T-helper 2 cell treated with Interferon-gamma antibody and Interleukin-4, amounts not matched to agents 5 μg/mL and 100 μg/mL, for 36 hours (primary cell): ENCODE measurements at regions not wholly inside any gene's neighbourhood (a gene's known extent, or its start where the extent isn't known, plus 50 kb on each side); places are given as distances from the start of the nearest gene placed in this dataset.

Source experiments
- DNase-seq: peaks from one replicate; pipeline ENCODE4 v3.0.0; 2021; ENCODE audit warnings: low spot score
- H3K27ac Mint-ChIP-seq: one replicate; pipeline ENCODE4 v1.8.0; 2021; ENCODE audit warnings: mild to moderate bottlenecking, mixed read lengths
- H3K27me3 Mint-ChIP-seq: one replicate; pipeline ENCODE4 v1.8.0; 2021; ENCODE audit warnings: low read depth, mixed read lengths
- H3K36me3 Mint-ChIP-seq: one replicate; pipeline ENCODE4 v1.8.0; 2021; ENCODE audit warnings: low read depth, mixed read lengths
- H3K4me1 Mint-ChIP-seq: one replicate; pipeline ENCODE4 v1.8.0; 2021; ENCODE audit warnings: low read depth, mixed read lengths
- H3K4me3 Mint-ChIP-seq: one replicate; pipeline ENCODE4 v1.8.0; 2022; ENCODE audit warnings: mild to moderate bottlenecking, moderate library complexity, mixed read lengths
- H3K9me3 Mint-ChIP-seq: one replicate; pipeline ENCODE4 v1.8.0; 2021; ENCODE audit warnings: mixed read lengths

DNA sequence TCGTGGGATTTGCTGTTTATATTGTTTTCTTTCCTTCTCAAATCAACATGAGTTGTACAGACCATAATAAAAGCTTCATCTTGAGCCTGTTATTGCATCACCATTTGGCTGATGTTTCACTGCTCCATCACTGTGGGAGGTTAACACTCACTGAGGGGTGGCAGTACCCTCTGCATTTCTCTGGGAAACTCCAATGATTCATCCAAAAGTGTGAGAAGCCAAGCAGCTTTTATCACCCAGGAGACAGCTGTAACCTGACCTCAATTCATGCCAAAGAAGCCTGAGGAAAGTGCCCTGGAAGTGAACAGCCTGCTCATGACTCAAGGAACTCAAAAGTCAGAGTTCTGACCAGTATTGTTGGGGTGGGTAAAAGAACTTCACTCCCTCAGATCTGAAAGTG, 84.1 kb downstream of the GPR88 start:
- H3K27me3 Mint-ChIP-seq: peaks cover 5% of the 10 kb centered on the region

DNA sequence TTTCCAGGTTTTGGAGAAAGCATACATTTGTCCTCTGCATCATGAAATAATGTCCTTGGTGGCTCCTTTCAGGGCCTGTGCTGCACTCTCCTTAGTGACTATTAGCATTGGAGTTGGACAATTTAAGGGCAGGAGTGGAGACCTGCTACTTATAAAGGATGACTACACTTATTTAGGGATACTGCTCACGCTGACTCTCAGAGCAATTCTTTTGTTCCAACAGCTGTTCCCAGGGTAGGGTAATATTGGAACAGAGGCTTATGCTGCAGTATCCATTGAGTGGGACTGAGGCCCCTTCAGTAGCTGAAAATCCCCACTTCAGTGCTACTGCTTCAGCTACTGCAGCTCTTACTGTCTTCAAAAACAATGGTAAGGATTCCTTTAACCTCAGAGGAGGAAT, 84.6 kb downstream of the GPR88 start:
- H3K9me3 Mint-ChIP-seq: no peaks in the 10 kb centered on the region

More for the DNA sequence above, 84.1 kb downstream of the GPR88 start:
- Mint-ChIP-seq H3K4me3 (no peak overlapping the region), H3K9me3 (no peaks in the 10 kb centered on the region), H3K36me3 (no peaks in the 10 kb centered on the region), H3K27ac (no peak overlapping the region), H3K4me1 (peaks cover 2% of the 10 kb centered on the region)
- DNase-seq: no peak

DNA sequence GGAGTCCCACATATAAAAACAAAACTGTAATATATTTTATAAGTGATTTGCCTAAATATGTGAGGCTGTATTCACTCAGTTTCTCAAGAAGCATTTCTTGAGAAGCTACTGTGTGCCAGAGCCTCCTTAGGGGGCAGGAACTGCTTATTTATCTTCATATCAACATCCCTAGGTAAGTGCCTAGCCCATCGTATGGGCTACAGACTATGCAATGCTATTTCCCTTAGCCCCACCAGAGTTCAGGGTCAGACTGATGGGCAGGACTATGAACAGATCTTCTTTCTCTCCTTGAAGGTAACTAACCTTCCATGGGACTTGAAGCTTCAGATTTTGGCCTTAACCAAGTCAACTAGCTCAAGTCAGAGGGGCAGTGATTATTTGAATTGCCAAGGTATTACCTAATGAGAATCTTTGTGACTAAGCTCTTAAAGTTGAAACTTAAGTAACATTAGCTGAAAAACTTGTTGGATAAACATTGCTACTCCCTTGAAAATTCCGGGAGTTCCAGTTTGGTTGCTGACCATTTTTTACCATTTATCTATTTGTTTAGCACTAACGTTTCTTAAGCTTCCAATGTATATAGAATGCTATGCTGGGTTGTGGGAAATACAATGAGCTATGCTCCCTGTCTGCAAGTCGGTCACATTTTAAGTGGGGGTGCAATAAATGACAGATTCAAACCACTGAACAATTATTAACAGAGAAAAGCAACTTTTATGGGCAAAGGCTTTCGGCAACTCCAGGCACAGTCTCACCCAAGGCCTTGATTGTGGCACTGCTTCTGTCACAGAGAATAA, 85.2 kb downstream of the GPR88 start:
- DNase-seq: no peak
- Mint-ChIP-seq H3K27me3 (peaks cover 4% of the 10 kb centered on the region), H3K36me3 (no peaks in the 10 kb centered on the region), H3K4me1 (peaks cover 4% of the 10 kb centered on the region), H3K4me3 (no peak overlapping the region), H3K27ac (no peak overlapping the region), H3K9me3 (no peaks in the 10 kb centered on the region)

More for the DNA sequence above, 84.6 kb downstream of the GPR88 start:
- no peak for DNase-seq
- Mint-ChIP-seq H3K4me3 (no peak overlapping the region), H3K36me3 (no peaks in the 10 kb centered on the region), H3K27me3 (peaks cover 5% of the 10 kb centered on the region), H3K4me1 (peaks cover 4% of the 10 kb centered on the region), H3K27ac (no peak overlapping the region)

DNA sequence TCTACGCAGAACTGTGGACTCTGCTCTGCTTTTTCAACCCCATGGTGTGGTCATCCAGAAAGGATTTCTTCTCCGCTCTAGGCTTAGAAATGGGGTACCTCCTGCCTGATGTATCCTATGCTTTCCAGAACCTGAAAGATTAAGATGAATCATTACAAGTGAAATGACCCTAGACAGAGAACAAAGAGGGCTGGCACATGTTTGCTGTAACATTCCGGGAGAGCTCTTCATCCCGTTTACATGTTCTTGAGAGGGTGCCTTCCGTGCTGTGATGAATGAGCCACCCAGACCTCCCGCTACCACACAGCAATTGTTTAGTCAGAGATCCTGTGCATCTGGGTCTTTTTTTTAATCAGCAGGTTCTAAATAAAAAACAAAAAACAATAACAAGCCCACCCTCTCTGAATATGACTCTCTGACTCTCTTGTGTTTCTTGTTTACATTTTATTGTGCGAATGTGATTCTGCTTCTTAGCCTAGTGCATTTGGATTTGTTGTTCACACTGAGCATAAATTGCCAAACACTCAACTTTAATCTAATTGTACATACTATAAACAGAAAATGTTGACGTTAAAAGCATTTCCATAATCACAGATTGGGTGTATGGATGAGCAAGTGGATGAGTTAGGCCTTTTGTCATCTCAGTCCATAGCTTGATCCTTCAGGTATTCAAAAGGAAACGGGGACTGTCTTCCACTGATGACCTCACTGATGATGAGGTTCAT, 87.1 kb downstream of the GPR88 start:
- Mint-ChIP-seq H3K4me3 (no peak overlapping the region), H3K27ac (no peak overlapping the region), H3K36me3 (no peaks in the 10 kb centered on the region), H3K9me3 (no peaks in the 10 kb centered on the region), H3K4me1 (peaks cover 4% of the 10 kb centered on the region), H3K27me3 (peaks cover 3% of the 10 kb centered on the region)
- DNase-seq: no peak

DNA sequence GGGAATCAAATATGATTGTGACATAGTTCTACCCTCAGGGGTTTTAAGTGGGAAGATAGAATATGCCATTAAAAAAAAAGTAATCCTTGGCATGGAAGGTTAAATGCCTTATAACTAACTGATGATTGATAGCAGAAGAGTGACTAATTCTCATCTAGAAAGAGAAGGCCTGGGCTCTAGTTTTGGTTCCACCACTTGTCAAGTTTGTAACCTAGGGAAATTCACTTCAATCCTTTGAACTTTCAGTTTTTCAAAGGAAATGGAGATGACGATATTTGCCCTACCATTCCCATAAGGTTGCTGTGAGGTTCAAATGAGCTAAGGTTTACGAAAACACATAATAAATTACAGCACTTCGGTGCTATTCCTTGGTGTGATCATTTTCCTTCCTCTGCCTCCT, 88.5 kb downstream of the GPR88 start:
- Mint-ChIP-seq H3K36me3 (no peaks in the 10 kb centered on the region), H3K27ac (no peak overlapping the region), H3K9me3 (no peaks in the 10 kb centered on the region), H3K4me3 (no peak overlapping the region), H3K4me1 (peaks cover 13% of the 10 kb centered on the region), H3K27me3 (peaks cover 10% of the 10 kb centered on the region)
- no peak for DNase-seq

DNA sequence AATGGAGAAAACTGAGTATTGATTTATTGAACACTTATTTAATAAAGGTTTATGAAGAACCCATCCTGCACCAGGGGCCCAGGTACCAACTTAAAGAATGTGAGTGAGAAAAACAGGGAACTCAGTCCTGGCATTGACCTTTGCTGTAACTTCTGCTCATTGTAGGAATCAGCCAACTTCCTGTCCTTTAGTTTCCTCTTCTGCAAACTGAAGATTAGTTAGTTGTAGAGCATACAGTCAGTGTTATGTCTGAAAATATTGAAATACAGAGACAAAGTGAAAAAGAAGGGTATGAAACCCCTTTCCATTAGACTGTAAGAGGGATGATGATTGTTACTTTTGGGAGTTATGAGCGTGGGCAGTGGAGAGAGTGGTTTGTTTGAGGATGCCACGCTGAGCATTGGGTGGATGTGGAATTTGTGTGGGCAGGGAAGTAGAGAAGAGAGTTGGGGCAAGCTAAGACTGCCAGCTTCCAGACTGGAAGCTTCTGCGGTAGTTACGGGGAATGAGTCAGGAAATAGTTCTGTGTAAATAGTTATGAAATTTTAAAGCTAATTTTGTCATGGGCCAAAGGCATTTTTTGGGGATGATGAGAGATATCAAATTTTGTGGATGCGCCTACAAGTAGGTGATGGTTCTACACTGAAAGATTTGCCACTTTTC, 89.2 kb downstream of the GPR88 start:
- Mint-ChIP-seq H3K9me3 (no peaks in the 10 kb centered on the region), H3K36me3 (no peaks in the 10 kb centered on the region), H3K4me1 (peaks cover 13% of the 10 kb centered on the region), H3K27ac (no peak overlapping the region), H3K27me3 (peaks cover 10% of the 10 kb centered on the region), H3K4me3 (no peak overlapping the region)
- DNase-seq: no peak

DNA sequence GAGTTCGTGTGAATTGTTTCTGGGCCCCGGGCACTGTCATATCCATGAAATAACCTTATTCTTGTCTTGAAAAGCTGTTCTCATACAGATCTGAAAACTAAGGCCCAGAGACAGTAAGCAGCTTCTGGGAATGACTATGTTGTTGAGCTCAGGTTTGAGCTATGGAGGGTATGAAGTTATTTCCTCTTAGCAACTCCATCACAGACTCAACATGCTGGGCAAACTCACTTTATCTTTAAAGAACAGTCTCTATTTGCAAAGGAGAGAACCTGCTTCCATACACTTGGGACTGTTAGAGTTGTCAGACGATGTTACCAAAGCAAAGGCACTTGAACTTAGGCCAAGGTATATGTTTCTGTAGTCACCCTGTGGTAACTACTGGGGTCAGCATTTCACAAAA, 90.0 kb downstream of the GPR88 start:
- no peak for DNase-seq
- no peak overlapping the region for H3K27ac Mint-ChIP-seq
- no peaks in the 10 kb centered on the region for H3K36me3 Mint-ChIP-seq
- H3K4me3 Mint-ChIP-seq: no peak overlapping the region
- H3K4me1 Mint-ChIP-seq: peaks cover 13% of the 10 kb centered on the region
- no peaks in the 10 kb centered on the region for H3K9me3 Mint-ChIP-seq
- peaks cover 10% of the 10 kb centered on the region for H3K27me3 Mint-ChIP-seq

DNA sequence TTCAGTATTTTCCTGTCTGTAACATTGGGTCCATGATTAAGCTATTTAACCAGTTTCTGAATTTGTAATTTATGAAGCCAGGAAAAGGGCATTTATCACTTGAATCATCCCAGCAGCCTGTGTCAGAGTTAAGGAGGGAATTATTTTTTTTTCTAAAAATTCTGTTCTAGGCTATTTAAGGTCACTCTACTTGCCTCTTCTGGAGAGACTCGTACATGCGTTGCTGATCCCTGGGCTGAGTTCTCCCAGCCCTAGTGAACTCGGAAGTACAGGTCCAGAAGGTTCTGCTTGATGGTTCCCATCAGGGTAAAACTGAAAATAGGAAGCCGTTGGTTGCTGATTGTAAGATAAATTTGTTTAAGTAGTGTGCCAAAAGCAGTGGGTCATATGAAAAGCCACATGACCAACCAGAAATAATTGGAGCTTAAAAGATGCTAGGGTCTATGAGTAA, 90.7 kb downstream of the GPR88 start:
- Mint-ChIP-seq H3K27me3 (peaks cover 10% of the 10 kb centered on the region), H3K4me3 (no peak overlapping the region), H3K9me3 (no peaks in the 10 kb centered on the region), H3K4me1 (peaks cover 13% of the 10 kb centered on the region), H3K36me3 (no peaks in the 10 kb centered on the region), H3K27ac (no peak overlapping the region)
- DNase-seq: no peak

DNA sequence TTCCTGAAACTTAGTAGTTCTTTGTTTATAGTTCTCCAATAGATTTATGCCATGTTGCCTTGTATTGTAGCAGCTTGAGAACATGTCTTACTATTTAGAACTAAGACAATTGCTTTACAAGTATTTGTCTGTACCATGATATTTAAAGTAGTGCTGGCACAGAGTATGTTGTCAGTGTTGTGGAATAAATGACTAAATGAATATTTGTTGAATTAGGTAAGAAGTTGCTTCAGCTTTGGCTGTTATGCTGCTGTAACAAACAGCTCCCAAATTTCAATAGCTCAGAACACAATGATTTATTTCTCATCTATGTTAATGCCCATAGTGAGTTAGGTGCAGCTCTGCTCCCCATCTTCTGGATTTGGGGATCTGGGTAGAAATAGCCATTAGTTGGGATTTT, 90.2 kb upstream of the VCAM1 start:
- Mint-ChIP-seq H3K36me3 (no peaks in the 10 kb centered on the region), H3K27ac (no peak overlapping the region), H3K27me3 (peaks cover 10% of the 10 kb centered on the region), H3K4me1 (peaks cover 13% of the 10 kb centered on the region), H3K9me3 (no peaks in the 10 kb centered on the region), H3K4me3 (no peak overlapping the region)
- DNase-seq: no peak

DNA sequence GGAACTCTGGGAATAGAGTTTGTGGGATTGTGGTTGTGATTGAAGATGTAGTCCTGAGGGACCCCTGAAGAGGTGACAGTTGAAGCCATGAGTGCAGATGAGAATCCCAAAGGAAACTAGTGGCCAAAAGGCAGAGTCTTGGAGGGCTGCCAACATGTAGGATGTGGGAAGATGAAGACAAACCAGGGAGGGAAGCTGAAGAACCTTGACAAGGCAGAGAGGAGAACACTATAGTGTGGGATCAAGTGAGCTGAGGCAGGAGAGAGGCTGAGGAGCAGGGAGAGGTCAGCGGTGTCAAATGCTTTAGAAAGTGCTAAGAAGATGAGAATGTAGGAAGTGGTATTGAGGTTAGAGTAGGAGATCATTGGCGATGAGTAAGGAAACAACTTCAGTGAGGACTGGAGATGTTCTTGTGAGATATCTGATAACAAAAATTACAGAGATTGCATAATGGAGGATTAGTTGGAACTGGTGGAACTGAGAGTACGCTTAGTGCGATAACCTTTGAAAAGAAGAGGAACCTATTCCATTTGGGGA, 88.5 kb upstream of the VCAM1 start:
- Mint-ChIP-seq H3K27me3 (peaks cover 9% of the 10 kb centered on the region), H3K36me3 (no peaks in the 10 kb centered on the region), H3K4me3 (no peak overlapping the region), H3K27ac (no peak overlapping the region), H3K9me3 (no peaks in the 10 kb centered on the region), H3K4me1 (peaks cover 13% of the 10 kb centered on the region)
- no peak for DNase-seq

DNA sequence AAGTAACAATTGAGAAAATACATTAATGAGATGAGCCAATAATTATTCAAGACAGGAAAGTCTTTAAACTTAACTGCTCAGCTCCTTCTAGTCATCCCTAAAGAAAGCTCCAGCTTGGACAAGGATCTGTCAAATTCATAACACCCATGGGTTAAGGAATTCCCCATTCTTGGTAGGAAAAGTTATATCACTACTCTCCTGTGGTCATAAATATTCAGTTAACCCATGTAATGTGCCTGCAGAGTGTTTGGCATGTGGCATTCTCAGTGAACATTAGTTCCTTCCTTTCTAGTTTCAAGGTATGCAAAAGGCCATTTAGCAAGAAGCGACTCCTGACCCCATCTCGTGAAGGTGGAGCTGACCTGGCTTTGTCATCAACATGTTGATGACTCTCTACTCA, 76.7 kb upstream of the VCAM1 start:
- H3K27ac Mint-ChIP-seq: no peak overlapping the region

DNA sequence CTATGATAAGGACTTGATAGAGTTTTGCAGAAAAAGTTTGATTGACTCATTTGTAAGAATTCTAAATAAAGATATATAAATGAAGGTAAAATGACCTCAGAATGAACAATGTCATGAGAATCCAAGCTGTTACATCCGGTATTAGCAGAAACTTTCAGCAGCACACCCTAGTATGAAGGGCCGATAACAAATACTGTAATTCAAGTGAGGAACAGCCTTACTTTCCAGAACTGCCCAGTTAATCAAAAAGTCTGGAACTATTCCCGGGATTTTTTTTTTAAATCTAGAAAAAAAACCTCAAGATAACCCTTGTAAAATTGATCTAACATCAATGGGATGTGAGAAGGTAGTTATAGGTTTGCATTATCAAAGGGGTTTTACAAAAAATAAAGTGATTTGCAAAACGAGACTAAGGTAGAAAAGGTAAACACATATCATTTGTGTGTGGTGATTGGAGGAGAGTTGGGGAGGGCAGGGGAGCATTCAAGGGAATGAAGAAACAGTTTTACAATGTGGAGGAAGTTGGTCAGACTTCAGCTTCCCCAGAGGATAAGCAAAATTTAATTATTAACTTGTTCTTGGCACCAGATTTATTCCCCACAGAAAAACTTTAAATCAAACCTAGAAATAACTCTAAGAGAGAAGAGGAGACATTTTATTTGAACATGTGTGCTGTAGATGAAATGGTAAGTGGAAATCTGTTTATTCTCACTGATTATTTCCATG, 75.9 kb upstream of the VCAM1 start:
- no peak overlapping the region for H3K4me3 Mint-ChIP-seq
- H3K27me3 Mint-ChIP-seq: no peaks in the 10 kb centered on the region
- no peak overlapping the region for H3K27ac Mint-ChIP-seq
- peaks cover 5% of the 10 kb centered on the region for H3K9me3 Mint-ChIP-seq
- H3K4me1 Mint-ChIP-seq: no peaks in the 10 kb centered on the region
- H3K36me3 Mint-ChIP-seq: no peaks in the 10 kb centered on the region
- no peak for DNase-seq

More for the DNA sequence above, 76.7 kb upstream of the VCAM1 start:
- H3K4me1 Mint-ChIP-seq: no peaks in the 10 kb centered on the region
- H3K4me3 Mint-ChIP-seq: no peak overlapping the region
- H3K9me3 Mint-ChIP-seq: no peaks in the 10 kb centered on the region
- H3K27me3 Mint-ChIP-seq: no peaks in the 10 kb centered on the region
- DNase-seq: no peak
- no peaks in the 10 kb centered on the region for H3K36me3 Mint-ChIP-seq

DNA sequence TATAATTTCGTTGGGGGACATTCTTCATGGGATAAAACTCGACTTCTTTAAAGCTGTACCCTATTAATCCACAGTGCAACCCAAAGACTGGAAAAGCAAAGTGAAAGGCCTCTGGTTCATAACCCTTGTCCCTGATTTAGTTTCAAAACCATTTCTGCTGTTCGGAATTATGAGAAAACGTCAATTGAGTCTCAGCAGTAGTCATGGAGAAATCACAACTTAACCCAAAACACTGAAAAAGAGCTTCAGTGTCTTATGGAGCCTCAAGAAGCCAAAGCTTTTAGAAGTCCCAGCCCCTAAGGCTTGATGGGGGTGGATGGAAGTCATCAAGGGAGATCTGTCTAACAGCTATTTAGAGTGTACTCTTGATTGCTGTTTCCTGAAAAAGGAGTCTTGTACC, 73.5 kb upstream of the VCAM1 start:
- Mint-ChIP-seq H3K27ac (no peak overlapping the region), H3K9me3 (peaks cover 10% of the 10 kb centered on the region), H3K4me3 (no peak overlapping the region), H3K27me3 (no peaks in the 10 kb centered on the region), H3K4me1 (no peaks in the 10 kb centered on the region), H3K36me3 (no peaks in the 10 kb centered on the region)
- DNase-seq: no peak
